ENCODE measurements at regions not wholly inside any gene's neighbourhood (a gene's known extent, or its start where the extent isn't known, plus 50 kb on each side); places are given as distances from the start of the nearest gene placed in this dataset.

- no peak for TF ChIP-seq CTCF (tag by site-specific recombination; IDR thresholded peaks at IDR 0.05)
- TF ChIP-seq ZNF768 (tag by site-specific recombination; IDR thresholded peaks at IDR 0.05), result no peak
- TF ChIP-seq OVOL3 (tag by site-specific recombination; IDR thresholded peaks at IDR 0.05), result no peak
- TF ChIP-seq ZNF214 (tag by site-specific recombination; IDR thresholded peaks at IDR 0.05; ENCODE audit: borderline replicate concordance), result no peak
These were observed 491.1 kb downstream of the NR4A2 start for GRCh38 chr2:155841442-155841841.
